Choroid plexus epithelial cell (primary cell): ENCODE measurements at regions not wholly inside any gene's neighbourhood (a gene's known extent, or its start where the extent isn't known, plus 50 kb on each side); places are given as distances from the start of the nearest gene placed in this dataset.

Source experiments
- DNase-seq: peaks from one replicate; pipeline ENCODE4 v3.0.0-alpha.2; 2010; ENCODE audit warnings: low read depth
- H3K4me3 ChIP-seq: 2 replicates; pipeline ENCODE4 v1.5.1; 2011; ENCODE audit warnings: low read depth, mild to moderate bottlenecking, control low read depth, low read length, moderate library complexity
- CTCF ChIP-seq: conservative IDR thresholded peaks from 2 replicates; pipeline ENCODE4 v1.5.1; 2011; ENCODE audit warnings: low read depth, mild to moderate bottlenecking, control low read depth, inconsistent platforms, low read length, moderate library complexity

DNA sequence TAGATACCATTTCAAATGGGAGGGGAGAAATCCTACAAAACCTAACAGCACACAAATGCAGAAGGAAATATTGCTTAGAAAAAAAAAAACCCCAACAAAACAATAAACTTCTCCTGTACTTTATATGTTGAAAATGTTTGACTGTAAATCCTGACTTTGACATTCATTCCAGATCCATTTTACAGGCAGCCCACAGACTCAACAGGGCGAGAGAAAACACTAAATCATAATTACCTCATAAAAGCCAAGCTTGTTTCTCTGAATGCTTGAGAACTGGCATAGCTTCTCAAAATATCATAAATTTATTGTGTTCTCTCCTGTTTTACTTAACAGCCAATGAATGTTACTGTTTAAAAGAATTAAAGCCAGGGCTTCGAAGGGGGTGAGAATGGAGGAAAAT lies 273.2 kb downstream of the CD83 start:
- DNase-seq: no peak
- no peak overlapping the region for H3K4me3 ChIP-seq
- TF ChIP-seq CTCF: no peak

GRCh38 chr6:14393910-14394309 lies 276.3 kb downstream of the CD83 start:
- no peak for TF ChIP-seq CTCF
- no peak overlapping the region for H3K4me3 ChIP-seq
- no peak for DNase-seq

DNA sequence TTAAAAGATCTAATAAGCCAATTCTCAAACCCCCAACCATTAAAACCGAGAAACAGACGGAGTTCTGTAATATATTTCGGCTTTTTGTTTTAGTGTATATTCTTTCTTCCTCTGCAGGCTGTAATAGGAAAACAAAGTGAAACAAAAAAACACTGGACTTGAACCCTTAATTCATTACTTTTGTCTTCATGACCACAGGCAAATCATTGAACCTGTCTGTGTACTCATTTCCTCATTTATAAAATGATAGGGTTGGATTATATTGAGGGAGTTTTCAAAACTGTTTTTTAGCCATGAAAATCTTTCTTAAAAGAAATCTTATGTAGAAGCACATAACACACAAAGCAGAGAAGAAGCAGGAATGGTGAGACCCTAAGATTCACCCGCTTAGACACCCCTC lies 278.8 kb downstream of the CD83 start:
- DNase-seq: no peak
- no peak overlapping the region for H3K4me3 ChIP-seq
- no peak for TF ChIP-seq CTCF

- peak; percentile 46 for TF ChIP-seq CTCF
- peak; percentile 7 for DNase-seq
These were observed 279.4 kb downstream of the CD83 start for GRCh38 chr6:14396826-14397517.

DNA sequence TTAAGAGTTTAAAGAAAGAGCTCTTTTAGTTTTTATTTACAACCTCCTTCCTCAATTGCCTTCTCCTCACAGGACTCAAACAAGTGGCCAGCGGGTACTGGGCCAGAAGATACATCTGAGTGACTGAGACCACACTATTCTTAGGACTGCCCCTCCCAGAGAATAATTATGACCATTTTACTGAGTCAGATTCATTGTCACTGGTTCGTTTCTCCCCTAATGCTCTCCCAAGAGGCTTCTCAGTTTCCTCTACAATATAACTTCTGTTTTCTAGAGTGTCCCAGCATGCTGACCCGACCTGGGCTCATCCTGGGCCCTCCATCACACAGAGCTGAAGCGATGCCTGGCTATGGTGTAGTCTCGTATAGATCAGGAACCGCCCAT lies 279.9 kb downstream of the CD83 start:
- DNase-seq: no peak
- H3K4me3 ChIP-seq: no peak overlapping the region
- no peak for TF ChIP-seq CTCF

More at GRCh38 chr6:14396826-14397517, 279.4 kb downstream of the CD83 start:
- no peak overlapping the region for H3K4me3 ChIP-seq

DNA sequence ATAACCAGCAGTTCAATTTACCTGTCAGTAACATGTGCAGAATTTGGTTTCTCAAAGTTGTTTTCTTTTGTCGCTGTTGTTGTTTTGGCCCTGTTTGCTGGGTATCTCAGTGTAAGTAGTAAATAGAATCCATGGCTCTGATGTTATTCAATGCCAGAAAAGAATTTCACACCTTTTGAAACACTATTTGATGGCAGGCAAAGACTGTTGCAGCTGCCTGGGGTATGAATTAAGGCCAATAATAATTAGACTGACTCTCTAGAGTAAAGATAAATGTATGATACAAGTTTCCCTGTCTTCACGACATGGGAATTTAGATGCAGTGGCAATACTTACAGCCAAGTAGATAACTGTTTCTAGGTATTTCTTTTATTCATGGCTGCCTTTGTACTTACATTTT lies 281.4 kb downstream of the CD83 start:
- H3K4me3 ChIP-seq: no peak overlapping the region
- TF ChIP-seq CTCF: no peak

DNA sequence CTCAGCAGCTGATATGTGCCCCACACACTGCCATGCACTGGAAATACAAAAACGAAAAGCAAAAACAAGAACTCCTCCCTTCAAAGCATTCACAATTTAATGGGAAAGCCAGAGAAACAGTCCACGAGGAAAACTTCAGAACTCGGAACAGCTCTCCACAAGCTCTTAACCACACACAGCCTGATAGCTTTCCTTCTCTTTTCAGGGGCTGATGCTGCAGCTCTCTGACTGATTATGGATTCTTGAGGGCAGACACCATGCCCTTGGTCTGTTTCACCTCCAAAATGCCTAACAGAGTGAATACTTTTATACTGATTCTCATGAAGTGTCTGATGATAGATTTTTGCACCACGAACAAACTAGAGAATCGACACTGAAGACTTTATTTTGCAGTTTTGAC lies 282.1 kb downstream of the CD83 start:
- no peak for DNase-seq
- no peak for TF ChIP-seq CTCF

More for the DNA sequence above, 281.4 kb downstream of the CD83 start:
- DNase-seq: no peak

More for the DNA sequence above, 282.1 kb downstream of the CD83 start:
- H3K4me3 ChIP-seq: no peak overlapping the region
